GM10248 (cell line): ENCODE measurements at regions not wholly inside any gene's neighbourhood (a gene's known extent, or its start where the extent isn't known, plus 50 kb on each side); places are given as distances from the start of the nearest gene placed in this dataset.

Experiments used
- CTCF ChIA-PET: fragments of 300-600 bp; sonication (Branson Sonifier 250); formaldehyde crosslinking; extraction: SDS; loops from one replicate; lab custom pipeline; 2021; ENCODE audit warnings: antibody characterized with exemption; lab: Yijun Ruan, JAX
- POLR2A ChIA-PET: fragments of 350-650 bp; sonication (Branson Sonifier 250); formaldehyde crosslinking; extraction: SDS; loops from one replicate; lab custom pipeline; 2020; ENCODE audit warnings: antibody characterized with exemption; lab: Yijun Ruan, JAX
- DNase-seq: peaks from one replicate; pipeline ENCODE4 v3.0.0; 2012; ENCODE audit errors: extremely low spot score
- TF ChIP-seq, protein P1 (sequence below): IDR thresholded peaks from 2 replicates; pipeline ENCODE4 v1.5.1; 2012; ENCODE audit warnings: mild to moderate bottlenecking, low read depth; ENCODE audit errors: extremely low read depth, missing control alignments, control extremely low read depth

DNA sequence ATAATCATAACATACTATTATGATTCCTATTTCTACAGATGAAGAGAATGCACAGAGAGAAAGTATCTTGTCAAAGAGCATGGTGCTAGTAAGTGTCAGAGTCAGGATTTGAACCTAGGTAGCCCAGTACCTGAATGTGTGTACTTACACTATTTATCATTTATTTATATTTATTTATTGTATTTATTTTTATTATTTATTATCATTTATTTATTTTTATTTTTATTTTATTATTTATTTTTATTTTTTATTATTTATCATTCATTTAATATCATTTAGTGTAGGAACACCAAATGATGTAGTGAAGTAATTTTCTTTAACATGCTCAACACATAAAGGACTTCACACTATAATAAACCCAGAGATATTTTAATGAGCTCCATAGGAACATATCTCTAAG is 209.4 kb upstream of the ZFP42 start:
- TF ChIP-seq, protein P1, sequence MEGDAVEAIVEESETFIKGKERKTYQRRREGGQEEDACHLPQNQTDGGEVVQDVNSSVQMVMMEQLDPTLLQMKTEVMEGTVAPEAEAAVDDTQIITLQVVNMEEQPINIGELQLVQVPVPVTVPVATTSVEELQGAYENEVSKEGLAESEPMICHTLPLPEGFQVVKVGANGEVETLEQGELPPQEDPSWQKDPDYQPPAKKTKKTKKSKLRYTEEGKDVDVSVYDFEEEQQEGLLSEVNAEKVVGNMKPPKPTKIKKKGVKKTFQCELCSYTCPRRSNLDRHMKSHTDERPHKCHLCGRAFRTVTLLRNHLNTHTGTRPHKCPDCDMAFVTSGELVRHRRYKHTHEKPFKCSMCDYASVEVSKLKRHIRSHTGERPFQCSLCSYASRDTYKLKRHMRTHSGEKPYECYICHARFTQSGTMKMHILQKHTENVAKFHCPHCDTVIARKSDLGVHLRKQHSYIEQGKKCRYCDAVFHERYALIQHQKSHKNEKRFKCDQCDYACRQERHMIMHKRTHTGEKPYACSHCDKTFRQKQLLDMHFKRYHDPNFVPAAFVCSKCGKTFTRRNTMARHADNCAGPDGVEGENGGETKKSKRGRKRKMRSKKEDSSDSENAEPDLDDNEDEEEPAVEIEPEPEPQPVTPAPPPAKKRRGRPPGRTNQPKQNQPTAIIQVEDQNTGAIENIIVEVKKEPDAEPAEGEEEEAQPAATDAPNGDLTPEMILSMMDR: no peak
- CTCF ChIA-PET: no interaction called here
- POLR2A ChIA-PET: no interaction called here
- no peak for DNase-seq

DNA sequence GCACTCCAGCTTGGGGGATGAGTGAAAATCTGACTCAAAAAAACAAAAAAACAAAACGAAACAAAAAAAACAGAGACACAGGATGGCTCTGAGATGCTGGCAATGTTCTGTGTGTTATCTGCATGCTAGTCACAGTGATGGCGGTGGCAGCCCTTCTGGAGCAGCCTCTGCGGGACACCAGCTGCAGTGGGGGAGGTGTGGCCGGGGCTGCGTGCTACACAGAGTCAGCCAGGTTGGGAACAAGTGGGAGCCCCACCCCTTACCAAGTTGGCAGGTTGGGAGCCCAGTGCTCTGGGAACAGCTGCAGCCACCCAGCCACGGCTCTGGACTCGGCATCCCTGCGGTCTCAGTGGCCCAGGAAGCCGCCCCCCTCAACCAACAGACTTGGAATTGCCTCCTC is 206.5 kb upstream of the ZFP42 start:
- TF ChIP-seq, protein P1: no peak
- ChIA-PET CTCF (no interaction called here), POLR2A (no interaction called here)
- no peak for DNase-seq

DNA sequence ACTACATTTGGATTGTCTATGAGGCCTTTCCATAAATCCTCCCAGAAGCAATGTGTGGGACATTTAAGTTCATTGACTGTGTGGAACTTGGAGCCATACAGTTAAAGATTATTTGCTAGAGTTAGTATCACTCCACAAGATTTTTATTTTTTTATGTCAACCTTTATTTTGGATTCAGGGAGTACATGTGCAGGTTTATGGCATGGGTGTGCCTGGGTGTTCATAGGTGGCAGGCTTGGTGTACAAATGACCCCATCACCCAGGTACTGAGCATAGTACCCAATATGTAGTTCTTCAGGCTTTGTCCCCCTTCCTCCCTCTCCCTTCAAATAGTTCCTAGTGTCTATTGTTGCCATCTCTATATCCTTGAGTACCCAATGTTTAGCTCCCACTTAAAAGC is 199.8 kb upstream of the ZFP42 start:
- ChIA-PET POLR2A (no interaction called here), CTCF (no interaction called here)
- TF ChIP-seq, protein P1: no peak
- DNase-seq: no peak

DNA sequence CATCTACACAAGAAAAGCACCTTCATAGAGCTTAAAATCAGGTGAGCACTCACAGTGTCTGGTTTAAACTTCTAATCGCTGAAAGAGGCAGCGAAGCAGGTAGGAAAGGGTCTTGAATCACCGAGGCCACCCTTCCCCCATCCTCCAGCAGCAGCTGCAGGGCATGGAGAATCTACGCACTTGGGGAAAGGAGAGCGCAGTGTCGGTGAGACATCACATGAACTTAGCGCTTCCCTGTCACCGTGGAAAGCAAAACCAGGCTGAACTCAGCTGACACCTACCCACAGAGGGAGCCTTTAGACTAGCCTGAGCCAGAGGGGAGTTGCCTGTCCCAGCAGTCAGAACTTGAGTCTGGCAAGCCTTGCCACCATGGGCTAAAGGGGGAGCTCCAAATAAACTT is 197.2 kb upstream of the ZFP42 start:
- TF ChIP-seq, protein P1: no peak
- ChIA-PET CTCF (no interaction called here), POLR2A (no interaction called here)
- DNase-seq: no peak

DNA sequence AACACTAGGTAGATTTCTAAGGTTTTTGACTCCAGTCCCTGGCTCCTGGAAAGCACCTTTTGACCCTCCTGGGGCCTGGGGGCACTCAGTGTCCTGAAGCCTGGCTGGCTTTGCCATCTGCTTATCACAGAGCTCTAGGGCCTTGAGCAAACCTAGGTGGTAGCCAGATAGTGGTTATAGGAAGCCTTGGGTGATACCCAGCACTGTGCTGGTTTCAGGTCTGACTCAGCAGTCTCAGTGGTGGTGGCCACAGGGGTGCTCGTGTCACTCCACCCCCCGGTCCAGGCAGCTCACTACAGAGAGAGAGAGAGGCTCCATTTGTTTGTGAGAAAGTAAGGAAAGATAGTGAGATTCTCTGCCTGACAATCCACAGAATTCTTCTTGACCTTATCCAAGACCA is 195.8 kb upstream of the ZFP42 start:
- CTCF ChIA-PET: no interaction called here
- DNase-seq: no peak
- POLR2A ChIA-PET: no interaction called here
- TF ChIP-seq, protein P1: no peak

DNA sequence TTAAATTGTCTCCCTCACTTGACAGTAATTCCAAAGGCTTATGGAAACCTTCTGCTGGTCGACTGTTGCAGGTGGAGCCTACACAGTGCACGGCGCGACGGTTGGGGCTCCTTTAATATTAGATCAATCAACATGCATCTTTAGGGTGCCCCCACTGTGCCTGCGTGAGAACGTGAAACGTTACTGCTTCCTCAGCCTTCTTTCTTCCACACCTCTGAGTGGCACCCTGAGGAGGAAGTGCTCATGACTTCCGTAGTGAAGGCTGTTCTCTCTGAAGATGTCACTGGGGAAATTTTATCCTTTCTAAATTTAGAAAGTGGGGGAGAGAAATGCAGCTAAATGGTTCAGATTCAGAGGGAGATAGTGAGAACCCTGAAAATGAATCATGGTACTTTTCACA is 184.0 kb upstream of the ZFP42 start:
- CTCF ChIA-PET: no interaction called here
- TF ChIP-seq, protein P1: no peak
- POLR2A ChIA-PET: no interaction called here
- DNase-seq: no peak
